SK-N-SH (cell line): ENCODE measurements at regions not wholly inside any gene's neighbourhood (a gene's known extent, or its start where the extent isn't known, plus 50 kb on each side); places are given as distances from the start of the nearest gene placed in this dataset.

Experiments used
- CTCF ChIP-seq: fragments of 200-600 bp; sonication (generic); IDR thresholded peaks from 2 replicates; pipeline ENCODE4 v1.6.1; 2017; ENCODE audit warnings: antibody characterized with exemption, mild to moderate bottlenecking, moderate library complexity
- EZH2phosphoT487 ChIP-seq: fragments of 200-600 bp; sonication (generic); IDR thresholded peaks from 2 replicates; pipeline ENCODE4 v1.6.1; 2017; ENCODE audit warnings: low read depth, mixed run types, mild to moderate bottlenecking, antibody characterized with exemption, moderate library complexity, borderline replicate concordance
- FOSL2 ChIP-seq: IDR thresholded peaks from 2 replicates; pipeline ENCODE4 v1.4.0; 2012; ENCODE audit warnings: low read depth, mild to moderate bottlenecking, moderate library complexity, borderline replicate concordance
- FOXM1 ChIP-seq: IDR thresholded peaks from 2 replicates; pipeline ENCODE4 v1.4.0; 2012; ENCODE audit warnings: low read depth, mild to moderate bottlenecking
- GABPA ChIP-seq: IDR thresholded peaks from 2 replicates; pipeline ENCODE4 v1.4.0; 2012; ENCODE audit warnings: low read depth, mild to moderate bottlenecking
- MAX ChIP-seq: IDR thresholded peaks from 2 replicates; pipeline ENCODE4 v1.4.0; 2012; ENCODE audit warnings: low read depth
- POLR2AphosphoS5 ChIP-seq: IDR thresholded peaks from 2 replicates; pipeline ENCODE4 v1.6.1; 2012; ENCODE audit warnings: low read depth, low read length
- RAD21 ChIP-seq: IDR thresholded peaks from 2 replicates; pipeline ENCODE4 v1.6.1; 2012; ENCODE audit warnings: mild to moderate bottlenecking, low read length
- RCOR1 ChIP-seq: fragments of 150-350 bp; IDR thresholded peaks from 2 replicates; pipeline ENCODE4 v1.6.1; 2017; ENCODE audit warnings: antibody characterized with exemption, low read length
- RFX5 ChIP-seq: IDR thresholded peaks from 2 replicates; pipeline ENCODE4 v1.6.1; 2012; ENCODE audit warnings: mild to moderate bottlenecking, improper control_type of control experiment, low read length
- TAF1 ChIP-seq: IDR thresholded peaks from 2 replicates; pipeline ENCODE4 v1.6.1; 2012; ENCODE audit warnings: low read depth, mild to moderate bottlenecking, low read length, moderate library complexity, borderline replicate concordance
- YY1 ChIP-seq: IDR thresholded peaks from 2 replicates; pipeline ENCODE4 v1.4.0; 2012; ENCODE audit warnings: low read depth, mild to moderate bottlenecking

GRCh38 chr9:87353301-87353700 lies 144.4 kb upstream of the DAPK1 start:
- TF ChIP-seq CTCF (no peak), RAD21 (no peak), RFX5 (no peak), FOXM1 (no peak), GABPA (no peak), EZH2phosphoT487 (no peak), POLR2AphosphoS5 (no peak), RCOR1 (no peak), YY1 (no peak), TAF1 (no peak), MAX (no peak), FOSL2 (no peak)
